WI38 (cell line): ENCODE measurements at regions not wholly inside any gene's neighbourhood (a gene's known extent, or its start where the extent isn't known, plus 50 kb on each side); places are given as distances from the start of the nearest gene placed in this dataset.

ENCODE experiments used
- H3K4me3 ChIP-seq: 2 replicates; pipeline ENCODE4 v1.5.1; 2011; ENCODE audit warnings: low read depth, mild to moderate bottlenecking, control low read depth, low read length
- CTCF ChIP-seq: IDR thresholded peaks from 2 replicates; pipeline ENCODE4 v1.5.1; 2012; ENCODE audit warnings: low read depth, mild to moderate bottlenecking, control low read depth, low read length

DNA sequence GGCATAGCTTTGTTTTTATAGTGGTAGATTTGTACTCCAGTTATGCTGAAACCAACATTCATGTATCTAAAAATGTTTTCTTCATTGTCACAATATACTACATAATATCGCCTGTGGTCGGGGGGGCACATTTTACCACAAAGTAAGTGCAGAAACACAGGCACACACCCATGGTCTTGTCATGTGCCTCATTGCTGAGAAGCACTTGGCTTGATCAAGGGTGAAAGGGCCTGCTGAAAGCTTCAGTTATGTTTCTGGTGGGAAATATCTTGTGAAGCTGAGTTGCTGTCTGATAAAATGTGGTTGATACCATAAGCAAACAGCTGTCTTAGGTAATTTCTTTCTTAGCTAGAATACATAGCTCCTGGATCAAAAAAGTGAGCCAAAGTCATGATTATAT is 393.1 kb downstream of the MAN2A1 start:
- H3K4me3 ChIP-seq = no peak overlapping the region
- TF ChIP-seq CTCF = no peak

- no peak overlapping the region for H3K4me3 ChIP-seq
- no peak for TF ChIP-seq CTCF
Measured at GRCh38 chr5:110085826-110086225, 396.1 kb downstream of the MAN2A1 start.

GRCh38 chr5:110086658-110087388 is 397.1 kb downstream of the MAN2A1 start:
- no peak overlapping the region for H3K4me3 ChIP-seq
- no peak for TF ChIP-seq CTCF

GRCh38 chr5:110087829-110088228 is 398.1 kb downstream of the MAN2A1 start:
- no peak overlapping the region for H3K4me3 ChIP-seq
- no peak for TF ChIP-seq CTCF

DNA sequence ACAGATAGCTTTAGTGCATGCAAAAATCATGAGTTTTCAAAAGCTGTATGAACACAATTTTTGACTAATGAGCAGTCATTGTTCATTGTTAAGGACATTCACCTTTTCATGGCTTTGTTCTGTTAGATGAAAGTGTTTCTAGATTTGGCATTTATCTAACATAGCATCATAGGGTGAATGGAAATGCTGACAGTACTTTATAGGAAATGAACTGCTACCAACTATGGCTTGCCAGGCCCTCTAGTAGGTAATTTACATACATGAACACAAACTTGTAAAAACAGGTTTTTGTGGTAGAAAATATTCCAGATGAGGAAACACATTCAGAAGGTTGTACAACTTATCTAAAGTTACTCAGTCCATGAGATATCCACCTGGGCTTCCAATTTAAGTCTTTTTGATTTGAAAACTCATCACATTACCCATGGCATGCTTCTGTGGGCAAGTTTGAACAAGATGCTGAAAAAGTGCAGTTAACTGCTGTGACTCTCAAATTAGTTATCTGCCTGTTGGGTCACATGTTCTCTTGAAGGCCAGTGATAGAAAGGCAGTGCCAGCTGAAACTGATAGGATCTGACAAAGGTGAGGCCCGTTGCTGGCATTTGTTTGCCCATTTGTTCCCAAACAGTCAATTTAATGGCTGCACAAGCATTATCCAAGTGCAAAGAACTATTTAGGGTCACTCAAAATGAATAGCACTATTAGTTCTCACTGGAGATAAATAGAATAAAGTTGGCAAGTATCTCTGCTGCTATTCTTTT is 399.1 kb downstream of the MAN2A1 start:
- H3K4me3 ChIP-seq = no peak overlapping the region
- TF ChIP-seq CTCF = no peak

GRCh38 chr5:110092955-110093785 is 403.4 kb downstream of the MAN2A1 start:
- no peak overlapping the region for H3K4me3 ChIP-seq
- no peak for TF ChIP-seq CTCF

GRCh38 chr5:110094109-110094508 is 404.4 kb downstream of the MAN2A1 start:
- no peak for TF ChIP-seq CTCF
- no peak overlapping the region for H3K4me3 ChIP-seq
